NT2/D1 (cell line): ENCODE measurements at regions not wholly inside any gene's neighbourhood (a gene's known extent, or its start where the extent isn't known, plus 50 kb on each side); places are given as distances from the start of the nearest gene placed in this dataset.

Experiments used
- DNase-seq: peaks from one replicate; pipeline ENCODE4 v3.0.0-alpha.2; 2011; ENCODE audit warnings: low read depth, low spot score
- H3K27me3 ChIP-seq: 2 replicates; pipeline ENCODE4 v1.6.0; 2011; ENCODE audit warnings: mild to moderate bottlenecking; ENCODE audit not compliant: insufficient read length, insufficient read depth
- H3K36me3 ChIP-seq: 2 replicates; pipeline ENCODE4 v1.6.1; 2011; ENCODE audit warnings: mild to moderate bottlenecking, low read length, mixed read lengths; ENCODE audit not compliant: insufficient read depth, insufficient read length
- H3K4me1 ChIP-seq: 2 replicates; pipeline ENCODE4 v1.5.1; 2011; ENCODE audit not compliant: insufficient read depth, insufficient read length
- H3K4me3 ChIP-seq: 2 replicates; pipeline ENCODE4 v1.5.1; 2011; ENCODE audit warnings: low read depth; ENCODE audit not compliant: insufficient read length
- H3K9ac ChIP-seq: 2 replicates; pipeline ENCODE4 v1.6.0; 2011; ENCODE audit warnings: low read depth; ENCODE audit not compliant: insufficient read length
- H3K9me3 ChIP-seq: 2 replicates; pipeline ENCODE4 v1.5.1; 2011; ENCODE audit warnings: mild to moderate bottlenecking, low read length; ENCODE audit not compliant: insufficient read depth
- SUZ12 ChIP-seq: IDR thresholded peaks from 2 replicates; pipeline ENCODE4 v1.6.1; 2011; ENCODE audit not compliant: insufficient read length, insufficient read depth; ENCODE audit errors: extremely low read depth
- YY1 ChIP-seq: IDR thresholded peaks from 2 replicates; pipeline ENCODE4 v1.6.1; 2011; ENCODE audit not compliant: insufficient read length, insufficient read depth
- ZNF274 ChIP-seq: IDR thresholded peaks from 2 replicates; pipeline ENCODE4 v1.6.1; 2011; ENCODE audit warnings: mild to moderate bottlenecking, low read depth, low read length

DNA sequence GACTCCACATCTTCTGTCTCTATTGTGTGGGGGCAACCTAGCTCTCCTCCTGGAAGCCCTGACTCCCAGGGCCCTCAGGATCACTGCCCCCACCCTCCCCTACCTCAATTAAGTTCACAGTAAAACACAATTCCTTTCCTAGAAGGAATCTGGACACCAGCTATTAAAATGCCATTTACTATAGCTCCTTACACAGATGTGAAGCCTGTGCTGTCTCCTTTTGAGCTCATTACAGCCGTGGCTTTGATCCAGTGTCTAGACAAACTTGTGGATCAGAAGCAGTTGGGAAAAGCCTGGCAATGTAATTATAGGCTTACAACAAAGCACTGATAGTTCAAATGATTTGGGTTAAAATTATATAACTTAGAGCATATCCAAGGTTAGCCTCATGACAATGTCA, 107.0 kb upstream of the SMIM23 start:
- TF ChIP-seq ZNF274 (no peak), YY1 (no peak), SUZ12 (no peak)
- Histone ChIP-seq H3K4me1 (no peaks in the 10 kb centered on the region), H3K36me3 (no peaks in the 10 kb centered on the region)

DNA sequence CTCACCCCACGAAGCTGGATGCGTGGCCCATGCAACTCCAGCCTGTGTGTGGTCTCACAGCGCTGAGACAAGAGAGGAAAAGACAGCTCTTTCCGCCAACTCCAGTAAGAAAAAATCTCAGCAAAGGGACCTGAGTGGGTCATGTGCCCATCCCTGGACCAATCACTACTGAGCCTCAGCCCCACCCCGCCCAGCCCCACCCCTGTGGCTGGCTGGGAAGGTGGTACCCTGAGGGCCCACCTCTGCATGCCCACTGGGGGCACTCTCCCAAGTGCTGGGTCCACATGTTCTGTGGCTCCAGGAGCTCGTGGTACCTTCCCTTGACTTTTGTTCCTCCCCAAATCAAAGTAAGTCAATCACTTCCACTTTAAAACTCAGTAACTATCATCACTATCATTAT, 105.1 kb upstream of the SMIM23 start:
- TF ChIP-seq ZNF274 = no peak
- Histone ChIP-seq H3K4me1 (no peaks in the 10 kb centered on the region), H3K36me3 (no peaks in the 10 kb centered on the region), H3K27me3 (no peaks in the 10 kb centered on the region), H3K9me3 (no peaks in the 10 kb centered on the region), H3K4me3 (no peak overlapping the region), H3K9ac (no peak overlapping the region)
- DNase-seq = no peak

More for the DNA sequence above, 107.0 kb upstream of the SMIM23 start:
- DNase-seq = no peak
- no peak overlapping the region for H3K4me3 ChIP-seq
- H3K27me3 ChIP-seq = no peaks in the 10 kb centered on the region
- no peak overlapping the region for H3K9ac ChIP-seq
- H3K9me3 ChIP-seq = no peaks in the 10 kb centered on the region

DNA sequence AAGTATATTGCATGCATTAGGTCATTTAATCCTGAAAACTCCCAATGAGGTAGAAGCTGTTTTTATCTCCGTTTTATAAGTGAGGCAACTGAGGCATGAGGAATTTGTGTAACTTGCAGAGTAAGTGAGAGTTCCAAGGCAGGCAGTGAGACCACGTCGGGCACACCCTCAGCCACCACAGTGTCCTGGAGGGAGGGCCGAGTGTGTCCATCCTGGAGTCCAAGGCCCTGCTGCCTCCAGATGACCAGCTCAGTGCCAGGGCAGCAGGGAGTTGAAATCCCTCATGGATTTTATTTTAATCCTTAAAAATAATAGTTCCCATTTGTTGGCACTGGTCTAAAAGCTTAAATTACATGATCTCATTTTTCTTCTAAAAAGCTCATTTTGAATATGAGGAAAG, 104.6 kb upstream of the SMIM23 start:
- Histone ChIP-seq H3K27me3 (no peaks in the 10 kb centered on the region), H3K9me3 (no peaks in the 10 kb centered on the region), H3K4me1 (no peaks in the 10 kb centered on the region), H3K9ac (no peak overlapping the region), H3K4me3 (no peak overlapping the region), H3K36me3 (no peaks in the 10 kb centered on the region)
- no peak for DNase-seq
- no peak for TF ChIP-seq ZNF274
- no peak for TF ChIP-seq YY1
- TF ChIP-seq SUZ12 = no peak

DNA sequence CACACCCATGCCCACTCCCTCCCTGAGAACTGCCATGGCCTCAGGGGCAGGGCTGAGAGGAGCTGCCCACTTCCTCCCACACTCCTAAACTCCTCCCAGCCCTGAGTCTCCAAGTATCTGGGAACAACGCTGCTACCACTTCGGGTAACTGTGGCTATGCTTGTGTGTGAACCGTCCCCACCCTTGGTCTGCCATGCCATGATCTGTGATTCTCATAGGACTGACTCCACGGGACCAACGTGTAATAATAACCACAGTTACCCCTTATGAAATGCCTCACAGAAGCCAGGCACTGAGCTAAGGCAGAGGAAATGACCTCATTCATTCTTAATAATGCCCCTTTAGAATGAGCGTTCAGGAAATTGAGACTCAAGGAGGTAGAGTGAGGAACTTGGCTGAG, 103.9 kb upstream of the SMIM23 start:
- Histone ChIP-seq H3K4me3 (no peak overlapping the region), H3K4me1 (no peaks in the 10 kb centered on the region), H3K9me3 (no peaks in the 10 kb centered on the region), H3K36me3 (no peaks in the 10 kb centered on the region), H3K9ac (no peak overlapping the region), H3K27me3 (no peaks in the 10 kb centered on the region)
- TF ChIP-seq SUZ12 (no peak), ZNF274 (no peak), YY1 (no peak)
- no peak for DNase-seq

DNA sequence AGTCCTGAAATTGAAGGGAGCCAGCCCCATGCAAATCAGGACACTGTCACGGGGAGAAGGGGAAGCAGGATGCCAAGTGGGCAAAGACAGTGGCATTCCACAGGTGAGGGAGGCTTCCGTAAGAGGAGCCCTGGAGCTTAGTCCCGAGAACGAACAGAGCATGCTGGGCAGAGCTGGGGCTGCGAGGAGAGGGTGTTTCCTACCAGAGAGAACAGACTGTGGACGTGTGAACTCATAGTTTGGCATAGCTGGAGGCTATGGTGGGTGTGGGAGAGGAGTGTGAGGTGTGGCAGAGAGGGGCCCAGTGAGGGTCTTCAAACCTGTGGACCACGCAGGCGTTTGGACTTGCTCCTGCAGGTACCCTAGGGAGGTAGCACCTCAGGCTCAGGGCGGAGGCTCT, 102.8 kb upstream of the SMIM23 start:
- H3K36me3 ChIP-seq = no peaks in the 10 kb centered on the region
- no peak overlapping the region for H3K4me3 ChIP-seq
- DNase-seq = no peak
- no peak overlapping the region for H3K9ac ChIP-seq
- TF ChIP-seq YY1 (no peak), SUZ12 (no peak), ZNF274 (no peak)
- H3K27me3 ChIP-seq = no peaks in the 10 kb centered on the region
- no peaks in the 10 kb centered on the region for H3K4me1 ChIP-seq
- H3K9me3 ChIP-seq = no peaks in the 10 kb centered on the region

DNA sequence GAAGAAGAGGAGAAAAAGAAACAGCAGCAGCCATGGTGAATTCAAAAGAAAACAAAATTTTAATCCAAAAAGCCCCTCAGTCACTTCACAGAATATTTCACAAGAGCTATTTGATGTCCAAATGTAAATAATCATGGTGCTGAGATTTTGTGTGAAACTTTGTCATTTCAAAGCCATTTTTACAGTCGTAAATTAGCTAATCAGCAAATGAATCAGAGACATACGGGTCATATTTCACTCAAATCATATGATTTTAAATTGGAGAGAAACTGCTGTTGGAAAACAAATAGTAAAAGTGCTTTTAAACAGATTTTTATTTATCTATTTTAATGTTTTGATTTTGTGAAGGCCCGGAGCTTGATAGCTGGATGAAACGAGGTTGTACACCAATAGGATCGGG, 101.4 kb upstream of the SMIM23 start:
- TF ChIP-seq ZNF274 (no peak), YY1 (no peak)
- H3K36me3 ChIP-seq = no peaks in the 10 kb centered on the region
- DNase-seq = no peak
- no peaks in the 10 kb centered on the region for H3K4me1 ChIP-seq
- H3K27me3 ChIP-seq = no peaks in the 10 kb centered on the region
- H3K9ac ChIP-seq = no peak overlapping the region
- no peaks in the 10 kb centered on the region for H3K9me3 ChIP-seq
- no peak overlapping the region for H3K4me3 ChIP-seq

DNA sequence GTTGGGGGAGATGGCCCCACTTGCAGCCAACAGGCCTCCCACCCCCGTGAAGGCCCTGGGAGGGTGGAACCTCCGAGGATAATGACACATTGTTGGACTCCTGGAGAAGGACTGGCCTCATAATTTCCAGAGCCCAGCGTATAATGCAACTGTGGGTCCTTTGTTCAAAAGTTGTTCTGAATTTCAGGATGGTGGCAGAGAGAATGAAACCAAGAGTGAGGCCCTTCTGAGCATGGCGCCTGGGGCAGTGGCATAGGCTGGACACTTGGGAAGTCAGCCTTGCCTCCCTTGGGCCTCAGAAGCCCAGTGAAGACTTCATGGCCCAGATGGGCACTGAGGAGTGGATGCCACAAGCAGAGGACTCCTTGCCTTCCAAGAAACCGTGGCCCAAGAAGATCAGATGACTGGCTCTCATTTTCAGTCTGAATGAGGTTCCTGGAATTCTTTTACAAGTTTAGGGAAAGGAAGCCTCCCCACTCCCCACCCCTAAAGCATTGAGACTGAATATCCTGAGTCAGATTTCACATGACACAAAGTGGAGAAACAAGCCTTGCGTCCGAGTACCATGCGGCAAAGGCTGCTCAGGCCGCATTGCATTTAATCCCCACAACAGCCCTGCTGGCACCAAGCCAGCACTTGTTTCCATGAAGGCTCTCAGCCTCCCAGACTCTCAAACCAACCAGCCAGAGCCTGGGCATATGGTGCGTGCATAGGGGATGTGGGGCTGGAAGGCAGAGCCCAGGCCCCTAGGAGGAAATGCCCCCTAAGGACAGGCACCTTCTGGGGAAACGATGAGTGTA, 96.7 kb upstream of the SMIM23 start:
- no peak overlapping the region for H3K9ac ChIP-seq
- H3K9me3 ChIP-seq = no peaks in the 10 kb centered on the region
- no peaks in the 10 kb centered on the region for H3K4me1 ChIP-seq
- DNase-seq = no peak
- TF ChIP-seq SUZ12 (no peak), ZNF274 (no peak), YY1 (no peak)
- no peak overlapping the region for H3K4me3 ChIP-seq
- H3K36me3 ChIP-seq = no peaks in the 10 kb centered on the region
- no peaks in the 10 kb centered on the region for H3K27me3 ChIP-seq
